ENCODE measurements at regions not wholly inside any gene's neighbourhood (a gene's known extent, or its start where the extent isn't known, plus 50 kb on each side); places are given as distances from the start of the nearest gene placed in this dataset.

GRCh38 chr10:61330669-61331068 is 122.5 kb downstream of the TMEM26 start:
- H3K4me3 Mint-ChIP-seq (ENCODE audit: unreplicated experiment), result no peak overlapping the region
- DNase-seq (ENCODE audit: low spot score), result no peak
- no peaks in the 10 kb centered on the region for H3K4me1 Mint-ChIP-seq (ENCODE audit: unreplicated experiment)
- TF ChIP-seq CTCF (IDR thresholded peaks at IDR 0.05; ENCODE audit: unreplicated experiment), result no peak
- no peak overlapping the region for H3K27ac Mint-ChIP-seq (ENCODE audit: unreplicated experiment)
- H3K27me3 Mint-ChIP-seq (ENCODE audit: unreplicated experiment), result no peaks in the 10 kb centered on the region
- no peaks in the 10 kb centered on the region for H3K36me3 Mint-ChIP-seq (ENCODE audit: low read depth, unreplicated experiment)
- no peaks in the 10 kb centered on the region for H3K9me3 Mint-ChIP-seq (ENCODE audit: unreplicated experiment)

GRCh38 chr10:61329854-61330253 is 123.3 kb downstream of the TMEM26 start:
- no peaks in the 10 kb centered on the region for H3K36me3 Mint-ChIP-seq (ENCODE audit: low read depth, unreplicated experiment)
- no peak for TF ChIP-seq CTCF (IDR thresholded peaks at IDR 0.05; ENCODE audit: unreplicated experiment)
- no peaks in the 10 kb centered on the region for H3K9me3 Mint-ChIP-seq (ENCODE audit: unreplicated experiment)
- no peak overlapping the region for H3K4me3 Mint-ChIP-seq (ENCODE audit: unreplicated experiment)
- H3K4me1 Mint-ChIP-seq (ENCODE audit: unreplicated experiment), result no peaks in the 10 kb centered on the region
- DNase-seq (ENCODE audit: low spot score), result no peak
- H3K27ac Mint-ChIP-seq (ENCODE audit: unreplicated experiment), result no peak overlapping the region
- no peaks in the 10 kb centered on the region for H3K27me3 Mint-ChIP-seq (ENCODE audit: unreplicated experiment)

GRCh38 chr10:61325223-61325960 is 127.8 kb downstream of the TMEM26 start:
- no peak for DNase-seq (ENCODE audit: low spot score)
- no peaks in the 10 kb centered on the region for H3K36me3 Mint-ChIP-seq (ENCODE audit: low read depth, unreplicated experiment)
- H3K4me1 Mint-ChIP-seq (ENCODE audit: unreplicated experiment), result no peaks in the 10 kb centered on the region
- no peak for TF ChIP-seq CTCF (IDR thresholded peaks at IDR 0.05; ENCODE audit: unreplicated experiment)
- no peak overlapping the region for H3K4me3 Mint-ChIP-seq (ENCODE audit: unreplicated experiment)
- H3K9me3 Mint-ChIP-seq (ENCODE audit: unreplicated experiment), result no peaks in the 10 kb centered on the region
- H3K27ac Mint-ChIP-seq (ENCODE audit: unreplicated experiment), result no peak overlapping the region
- no peaks in the 10 kb centered on the region for H3K27me3 Mint-ChIP-seq (ENCODE audit: unreplicated experiment)

GRCh38 chr10:61323726-61324125 is 129.5 kb downstream of the TMEM26 start:
- Mint-ChIP-seq H3K36me3 (ENCODE audit: low read depth, unreplicated experiment) (no peaks in the 10 kb centered on the region), H3K27me3 (ENCODE audit: unreplicated experiment) (no peaks in the 10 kb centered on the region), H3K27ac (ENCODE audit: unreplicated experiment) (no peak overlapping the region), H3K4me1 (ENCODE audit: unreplicated experiment) (no peaks in the 10 kb centered on the region), H3K9me3 (ENCODE audit: unreplicated experiment) (no peaks in the 10 kb centered on the region), H3K4me3 (ENCODE audit: unreplicated experiment) (no peak overlapping the region)
- TF ChIP-seq CTCF (IDR thresholded peaks at IDR 0.05; ENCODE audit: unreplicated experiment), result no peak
- DNase-seq (ENCODE audit: low spot score), result no peak

- H3K27ac Mint-ChIP-seq (ENCODE audit: unreplicated experiment), result no peak overlapping the region
- H3K4me1 Mint-ChIP-seq (ENCODE audit: unreplicated experiment), result no peaks in the 10 kb centered on the region
- H3K4me3 Mint-ChIP-seq (ENCODE audit: unreplicated experiment), result no peak overlapping the region
- no peaks in the 10 kb centered on the region for H3K36me3 Mint-ChIP-seq (ENCODE audit: low read depth, unreplicated experiment)
- TF ChIP-seq CTCF (IDR thresholded peaks at IDR 0.05; ENCODE audit: unreplicated experiment), result no peak
- no peaks in the 10 kb centered on the region for H3K27me3 Mint-ChIP-seq (ENCODE audit: unreplicated experiment)
- no peaks in the 10 kb centered on the region for H3K9me3 Mint-ChIP-seq (ENCODE audit: unreplicated experiment)
- DNase-seq (ENCODE audit: low spot score), result no peak
Measured at GRCh38 chr10:61321041-61321857, 131.9 kb downstream of the TMEM26 start.
